Smooth muscle cell (in vitro differentiated cells): ENCODE measurements at regions not wholly inside any gene's neighbourhood (a gene's known extent, or its start where the extent isn't known, plus 50 kb on each side); places are given as distances from the start of the nearest gene placed in this dataset.

Source experiments
- DNase-seq: peaks from one replicate; lab custom pipeline; 2025; ENCODE audit not compliant: unreplicated experiment; lab: John Stamatoyannopoulos, UW
- H2AFZ ChIP-seq: fragments of 200-600 bp; sonication (generic); 2 replicates; pipeline ENCODE4 v1.6.0; 2016; ENCODE audit warnings: antibody characterized with exemption, low read depth, mild to moderate bottlenecking
- H3F3A ChIP-seq: fragments of 200-600 bp; sonication (generic); 2 replicates; pipeline ENCODE4 v1.6.0; 2017; ENCODE audit warnings: antibody characterized with exemption, low read depth
- H3K27ac ChIP-seq: fragments of 200-600 bp; sonication (generic); 2 replicates; pipeline ENCODE4 v1.5.1; 2016; ENCODE audit warnings: low read depth, mild to moderate bottlenecking
- H3K27me3 ChIP-seq: fragments of 200-600 bp; sonication (generic); 2 replicates; pipeline ENCODE4 v1.6.1; 2016; ENCODE audit warnings: low read depth, mild to moderate bottlenecking
- H3K36me3 ChIP-seq: fragments of 200-600 bp; sonication (generic); 2 replicates; pipeline ENCODE4 v1.5.1; 2016; ENCODE audit warnings: low read depth
- H3K4me1 ChIP-seq: fragments of 200-600 bp; sonication (generic); 2 replicates; pipeline ENCODE4 v1.5.1; 2016; ENCODE audit warnings: low read depth
- H3K4me2 ChIP-seq: fragments of 200-600 bp; sonication (generic); 2 replicates; pipeline ENCODE4 v1.6.0; 2016; ENCODE audit warnings: mild to moderate bottlenecking
- H3K4me3 ChIP-seq: fragments of 200-600 bp; sonication (generic); 2 replicates; pipeline ENCODE4 v1.5.1; 2016; ENCODE audit warnings: mild to moderate bottlenecking
- H3K79me2 ChIP-seq: fragments of 200-600 bp; sonication (generic); 2 replicates; pipeline ENCODE4 v1.6.0; 2016; ENCODE audit warnings: low read depth, mild to moderate bottlenecking
- H3K9ac ChIP-seq: fragments of 200-600 bp; sonication (generic); 2 replicates; pipeline ENCODE4 v1.6.0; 2016; ENCODE audit warnings: low read depth
- H3K9me3 ChIP-seq: fragments of 200-600 bp; sonication (generic); replicated peaks from 2 replicates; pipeline ENCODE4 v1.5.1; 2016; ENCODE audit warnings: low read depth
- H4K20me1 ChIP-seq: fragments of 200-600 bp; sonication (generic); 2 replicates; pipeline ENCODE4 v1.6.0; 2016; ENCODE audit warnings: low read depth
- CTCF ChIP-seq: fragments of 200-600 bp; sonication (generic); IDR thresholded peaks from 2 replicates; pipeline ENCODE4 v1.5.1; 2017; ENCODE audit warnings: borderline replicate concordance, mild to moderate bottlenecking, antibody characterized with exemption; ENCODE audit not compliant: insufficient read depth, poor library complexity, severe bottlenecking
- WGBS: methylation state at CpG from one replicate; pipeline ENCODE4 v1.1.7; 2016; ENCODE audit warnings: low lambda C conversion rate; 5-methylcytosine and 5-hydroxymethylcytosine counted together

DNA sequence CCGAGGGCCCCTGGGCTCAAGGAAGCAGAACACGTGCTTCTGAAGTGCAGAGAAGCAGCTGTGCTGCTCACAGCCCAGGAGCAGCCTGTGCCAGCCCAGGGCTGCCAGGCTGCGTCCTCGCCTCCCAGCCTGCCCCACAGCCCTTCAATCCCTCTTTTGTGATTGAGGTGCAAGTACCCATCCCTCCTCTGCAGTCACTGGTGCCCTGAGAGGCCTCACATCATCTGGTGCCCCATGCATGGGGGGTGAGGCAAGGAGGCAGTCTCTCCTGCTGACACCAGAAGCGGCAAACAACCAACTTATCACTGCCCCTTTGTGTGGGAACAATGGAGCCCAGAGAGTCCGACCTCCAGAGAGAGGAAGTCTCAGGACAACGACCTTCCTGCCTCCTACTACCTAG, 49.8 kb upstream of the FGFR2 start:
- Histone ChIP-seq H3K4me1 (no peaks in the 10 kb centered on the region), H3F3A (no peaks in the 10 kb centered on the region), H3K27ac (no peak overlapping the region), H3K27me3 (no peaks in the 10 kb centered on the region), H3K9me3 (no peaks in the 10 kb centered on the region), H4K20me1 (no peaks in the 10 kb centered on the region), H3K9ac (no peak overlapping the region), H3K4me3 (no peak overlapping the region), H3K4me2 (no peak overlapping the region), H3K79me2 (no peaks in the 10 kb centered on the region), H3K36me3 (no peaks in the 10 kb centered on the region), H2AFZ (no peak overlapping the region)
- TF ChIP-seq CTCF = no peak
- 82% methylated on average over 7 of the region's 7 CpGs for WGBS
- DNase-seq = no peak
